BJ (cell line): ENCODE measurements at regions not wholly inside any gene's neighbourhood (a gene's known extent, or its start where the extent isn't known, plus 50 kb on each side); places are given as distances from the start of the nearest gene placed in this dataset. TPM values are rescaled to one million over a fixed set of nuclear protein-coding genes. Genes with fewer than 3 reads are reported as not detected.

Experiments
- CTCF ChIA-PET: fragments of 350-600 bp; formaldehyde crosslinking; extraction: SDS; loops from one replicate; lab custom pipeline; 2021; ENCODE audit warnings: antibody characterized with exemption, inconsistent platforms; lab: Yijun Ruan, JAX
- POLR2A ChIA-PET: fragments of 300-600 bp; sonication (Branson Sonifier 250); formaldehyde crosslinking; extraction: SDS; loops from one replicate; lab custom pipeline; 2021; ENCODE audit warnings: antibody characterized with exemption; lab: Charles Lee
- DNase-seq: peaks from one replicate; pipeline ENCODE4 v3.0.0-alpha.2; 2011; ENCODE audit warnings: low read depth
- H3K27me3 ChIP-seq: 2 replicates; pipeline ENCODE4 v1.6.0; 2011; ENCODE audit warnings: low read length; ENCODE audit not compliant: control insufficient read depth, insufficient read depth
- H3K36me3 ChIP-seq: 2 replicates; pipeline ENCODE4 v1.5.1; 2011; ENCODE audit warnings: low read length; ENCODE audit not compliant: control insufficient read depth, insufficient read depth
- H3K4me3 ChIP-seq: 2 replicates; pipeline ENCODE4 v1.5.1; 2011; ENCODE audit warnings: low read depth, mild to moderate bottlenecking, control low read depth, low read length
- CTCF ChIP-seq: IDR thresholded peaks from 2 replicates; pipeline ENCODE4 v1.5.1; 2011; ENCODE audit warnings: low read depth, mild to moderate bottlenecking, control low read depth, inconsistent platforms, low read length, moderate library complexity; ENCODE audit not compliant: insufficient read depth
- small RNA-seq: library from RNA; depleted of rRNA; stranded (forward); fragments of <200 nt; gene quantifications from one replicate; pipeline ENCODE3, GENCODE V24; 2012; ENCODE audit warnings: low replicate concordance, low read depth; ENCODE audit not compliant: insufficient read length

GRCh38 chr7:92889081-92889480 is 52.7 kb upstream of the CDK6 start:
- DNase-seq, result no peak
- no peaks in the 10 kb centered on the region for H3K36me3 ChIP-seq
- ChIA-PET CTCF (interaction anchor here (0.7 kb wide), 1 partner anchor 8 kb away, joined by 3 read pairs; no protein-coding TSS in a partner anchor), POLR2A (no interaction called here)
- no peak overlapping the region for H3K4me3 ChIP-seq
- no peaks in the 10 kb centered on the region for H3K27me3 ChIP-seq
- no peak for TF ChIP-seq CTCF

Small RNA genes in the stretch of these regions (small RNA-seq; reads per million reads assigned to genes)
- not detected for gene RN7SL7P
